ENCODE measurements at regions not wholly inside any gene's neighbourhood (a gene's known extent, or its start where the extent isn't known, plus 50 kb on each side); places are given as distances from the start of the nearest gene placed in this dataset.

GRCh38 chr4:45188501-45188900 is 462.1 kb upstream of the GNPDA2 start:
- no peak overlapping the region for H3K9ac ChIP-seq (ENCODE audit: low read length)
- H3K4me3 ChIP-seq (ENCODE audit: low read length), result no peak overlapping the region
- H3K9me3 ChIP-seq (ENCODE audit: low read length), result no peaks in the 10 kb centered on the region
- no peak overlapping the region for H3K4me2 ChIP-seq (ENCODE audit: low read length)
- no peaks in the 10 kb centered on the region for H3F3A ChIP-seq (ENCODE audit: insufficient read depth, low read length, poor library complexity, severe bottlenecking)
- no peak overlapping the region for H2AFZ ChIP-seq (ENCODE audit: low read depth, low read length)
- H4K20me1 ChIP-seq (ENCODE audit: insufficient read depth), result no peaks in the 10 kb centered on the region
- H3K36me3 ChIP-seq (ENCODE audit: insufficient read depth, low read length), result no peaks in the 10 kb centered on the region
- H3K9me2 ChIP-seq (ENCODE audit: insufficient read depth, low read length), result no peaks in the 10 kb centered on the region
- no peak overlapping the region for H3K27ac ChIP-seq (ENCODE audit: low read length)
- no peak for TF ChIP-seq MXI1 (conservative IDR thresholded peaks at IDR 0.05; ENCODE audit: poor library complexity, severe bottlenecking)
- TF ChIP-seq RAD21 (conservative IDR thresholded peaks at IDR 0.05), result no peak
- TF ChIP-seq REST (IDR thresholded peaks at IDR 0.05; ENCODE audit: borderline replicate concordance), result no peak
- no peak for TF ChIP-seq EZH2 (IDR thresholded peaks at IDR 0.05; ENCODE audit: borderline replicate concordance, insufficient read depth, low read length, poor library complexity, severe bottlenecking)
- TF ChIP-seq CTCF (IDR thresholded peaks at IDR 0.05; ENCODE audit: poor library complexity, severe bottlenecking), result no peak
- no peak for TF ChIP-seq SMC3 (conservative IDR thresholded peaks at IDR 0.05; ENCODE audit: poor library complexity)
- TF ChIP-seq POLR2AphosphoS5 (IDR thresholded peaks at IDR 0.05), result no peak
- TF ChIP-seq TAF1 (IDR thresholded peaks at IDR 0.05; ENCODE audit: low read depth), result no peak
- no peak for TF ChIP-seq EP300 (conservative IDR thresholded peaks at IDR 0.05; ENCODE audit: poor library complexity, severe bottlenecking)
- H3K79me2 ChIP-seq (replicated peaks; ENCODE audit: insufficient read depth, low read length), result no peaks in the 10 kb centered on the region
- H3K27me3 ChIP-seq (ENCODE audit: insufficient read depth, low read depth, low read length), result no peaks in the 10 kb centered on the region

GRCh38 chr4:45186249-45186648 is 459.9 kb upstream of the GNPDA2 start:
- Histone ChIP-seq H3K27ac (ENCODE audit: low read length) (no peak overlapping the region), H3K9ac (ENCODE audit: low read length) (no peak overlapping the region), H3K9me3 (ENCODE audit: low read length) (no peaks in the 10 kb centered on the region), H3K9me2 (ENCODE audit: insufficient read depth, low read length) (no peaks in the 10 kb centered on the region), H3F3A (ENCODE audit: insufficient read depth, low read length, poor library complexity, severe bottlenecking) (no peaks in the 10 kb centered on the region), H3K4me2 (ENCODE audit: low read length) (no peak overlapping the region), H3K27me3 (ENCODE audit: insufficient read depth, low read depth, low read length) (no peaks in the 10 kb centered on the region), H3K36me3 (ENCODE audit: insufficient read depth, low read length) (no peaks in the 10 kb centered on the region), H3K4me3 (ENCODE audit: low read length) (no peak overlapping the region), H3K79me2 (replicated peaks; ENCODE audit: insufficient read depth, low read length) (no peaks in the 10 kb centered on the region), H4K20me1 (ENCODE audit: insufficient read depth) (no peaks in the 10 kb centered on the region), H2AFZ (ENCODE audit: low read depth, low read length) (no peak overlapping the region)
- TF ChIP-seq TAF1 (IDR thresholded peaks at IDR 0.05; ENCODE audit: low read depth) (no peak), CTCF (IDR thresholded peaks at IDR 0.05; ENCODE audit: poor library complexity, severe bottlenecking) (no peak), REST (IDR thresholded peaks at IDR 0.05; ENCODE audit: borderline replicate concordance) (no peak), EZH2 (IDR thresholded peaks at IDR 0.05; ENCODE audit: borderline replicate concordance, insufficient read depth, low read length, poor library complexity, severe bottlenecking) (no peak), RAD21 (conservative IDR thresholded peaks at IDR 0.05) (no peak), POLR2AphosphoS5 (IDR thresholded peaks at IDR 0.05) (no peak), MXI1 (conservative IDR thresholded peaks at IDR 0.05; ENCODE audit: poor library complexity, severe bottlenecking) (no peak), EP300 (conservative IDR thresholded peaks at IDR 0.05; ENCODE audit: poor library complexity, severe bottlenecking) (no peak), SMC3 (conservative IDR thresholded peaks at IDR 0.05; ENCODE audit: poor library complexity) (no peak)
